Vagina (tissue), 2 donors: ENCODE measurements at regions not wholly inside any gene's neighbourhood (a gene's known extent, or its start where the extent isn't known, plus 50 kb on each side); places are given as distances from the start of the nearest gene placed in this dataset.

Source experiments
- DNase-seq, 2 donors: peaks; one replicate each; pipeline ENCODE4 v3.0.0-alpha.2; 2017; ENCODE audit errors: extremely low spot score in 2 of 2
- H3K27ac ChIP-seq: fragments of 200-600 bp; sonication (generic); one replicate; pipeline ENCODE4 v1.5.1; 2019
- H3K27me3 ChIP-seq: fragments of 200-600 bp; sonication (generic); one replicate; pipeline ENCODE4 v1.5.1; 2019
- H3K36me3 ChIP-seq, 2 donors: fragments of 200-600 bp; sonication (generic); one replicate each; pipeline ENCODE4 v1.5.1; 2017 to 2019
- H3K4me1 ChIP-seq: fragments of 200-600 bp; sonication (generic); one replicate; pipeline ENCODE4 v1.5.1; 2019
- H3K4me3 ChIP-seq, 2 donors: fragments of 200-600 bp; sonication (generic); 1 replicate in 1 of 2; 2 replicates in 1 of 2; pipeline ENCODE4 v1.5.1; 2016 to 2019
- H3K9me3 ChIP-seq: fragments of 200-600 bp; sonication (generic); one replicate; pipeline ENCODE4 v1.5.1; 2019
- POLR2A ChIP-seq, 2 donors: fragments of 450-650 bp; IDR thresholded peaks; one replicate each; pipeline ENCODE4 v1.6.1; 2017; ENCODE audit warnings: antibody characterized with exemption in 2 of 2, mild to moderate bottlenecking in 2 of 2, moderate library complexity in 2 of 2
- POLR2AphosphoS5 ChIP-seq, 2 donors: sonication (generic); formaldehyde crosslinking; IDR thresholded peaks; one replicate each; pipeline ENCODE4 v1.9.0; 2017; ENCODE audit warnings: antibody characterized with exemption in 2 of 2, mild to moderate bottlenecking in 2 of 2, low read depth in 1 of 2; ENCODE audit not compliant: insufficient read depth in 1 of 2
- intact Hi-C: fragments of 100-400 bp; cut with DNase I; formaldehyde crosslinking; loops from one replicate; pipeline ENCODE4 v1.15.1; 2023
- TF ChIP-seq, protein P1 (sequence below), 3 experiments: fragments of 450-650 bp in 2 of 3; fragments of 200-600 bp in 1 of 3; sonication (generic) in 1 of 3; IDR thresholded peaks; one replicate each; pipeline ENCODE4 v1.5.1; 2017 to 2019; ENCODE audit warnings: antibody characterized with exemption in 3 of 3, mild to moderate bottlenecking in 2 of 3, moderate library complexity in 2 of 3

GRCh38 chr2:53006980-53007379 is 760.6 kb upstream of the CHAC2 start:
- Histone ChIP-seq H3K4me1 (no peaks in the 10 kb centered on the region), H3K9me3 (no peaks in the 10 kb centered on the region), H3K27ac (no peak overlapping the region), H3K27me3 (no peaks in the 10 kb centered on the region), H3K4me3 (no peak overlapping the region), H3K36me3 (no peaks in the 10 kb centered on the region)
- TF ChIP-seq POLR2A (IDR thresholded peaks at IDR 0.05) (no peak), POLR2AphosphoS5 (IDR thresholded peaks at IDR 0.05; ENCODE audit: insufficient read depth in 1 of 2, low read depth in 1 of 2) (no peak)
- TF ChIP-seq, protein P1, sequence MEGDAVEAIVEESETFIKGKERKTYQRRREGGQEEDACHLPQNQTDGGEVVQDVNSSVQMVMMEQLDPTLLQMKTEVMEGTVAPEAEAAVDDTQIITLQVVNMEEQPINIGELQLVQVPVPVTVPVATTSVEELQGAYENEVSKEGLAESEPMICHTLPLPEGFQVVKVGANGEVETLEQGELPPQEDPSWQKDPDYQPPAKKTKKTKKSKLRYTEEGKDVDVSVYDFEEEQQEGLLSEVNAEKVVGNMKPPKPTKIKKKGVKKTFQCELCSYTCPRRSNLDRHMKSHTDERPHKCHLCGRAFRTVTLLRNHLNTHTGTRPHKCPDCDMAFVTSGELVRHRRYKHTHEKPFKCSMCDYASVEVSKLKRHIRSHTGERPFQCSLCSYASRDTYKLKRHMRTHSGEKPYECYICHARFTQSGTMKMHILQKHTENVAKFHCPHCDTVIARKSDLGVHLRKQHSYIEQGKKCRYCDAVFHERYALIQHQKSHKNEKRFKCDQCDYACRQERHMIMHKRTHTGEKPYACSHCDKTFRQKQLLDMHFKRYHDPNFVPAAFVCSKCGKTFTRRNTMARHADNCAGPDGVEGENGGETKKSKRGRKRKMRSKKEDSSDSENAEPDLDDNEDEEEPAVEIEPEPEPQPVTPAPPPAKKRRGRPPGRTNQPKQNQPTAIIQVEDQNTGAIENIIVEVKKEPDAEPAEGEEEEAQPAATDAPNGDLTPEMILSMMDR (IDR thresholded peaks at IDR 0.05), result no peak
- intact Hi-C loops, result no loop called here
- DNase-seq, result no peak

GRCh38 chr2:53004413-53004812 is 763.2 kb upstream of the CHAC2 start:
- no peaks in the 10 kb centered on the region for H3K4me1 ChIP-seq
- H3K4me3 ChIP-seq, result no peak overlapping the region
- no peak overlapping the region for H3K27ac ChIP-seq
- TF ChIP-seq POLR2AphosphoS5 (IDR thresholded peaks at IDR 0.05; ENCODE audit: insufficient read depth in 1 of 2, low read depth in 1 of 2) (no peak), POLR2A (IDR thresholded peaks at IDR 0.05) (no peak)
- TF ChIP-seq, protein P1 (IDR thresholded peaks at IDR 0.05), result no peak
- H3K9me3 ChIP-seq, result no peaks in the 10 kb centered on the region
- intact Hi-C loops, result no loop called here
- H3K27me3 ChIP-seq, result no peaks in the 10 kb centered on the region
- DNase-seq, result no peak
- H3K36me3 ChIP-seq, result no peaks in the 10 kb centered on the region

DNA sequence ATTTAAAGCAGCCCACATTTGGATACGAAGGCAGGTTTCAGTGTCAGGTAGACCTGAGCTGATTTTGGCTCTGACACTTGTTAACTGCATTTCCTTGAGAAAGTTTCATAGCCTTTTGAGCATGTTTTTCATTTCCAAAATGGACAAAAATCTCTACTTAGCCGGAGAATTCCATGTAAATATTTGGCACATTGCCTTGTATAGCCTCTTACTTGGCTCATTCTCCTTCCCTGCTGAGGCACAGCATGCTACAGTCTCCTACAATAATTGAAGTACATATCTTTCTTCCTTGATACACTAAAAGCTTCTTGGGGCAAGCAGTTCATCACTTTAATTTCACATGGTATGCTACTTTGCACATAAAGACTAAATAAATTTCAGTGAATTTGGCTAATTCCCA is 772.2 kb upstream of the CHAC2 start:
- H3K36me3 ChIP-seq, result no peaks in the 10 kb centered on the region
- H3K27ac ChIP-seq, result no peak overlapping the region
- intact Hi-C loops, result no loop called here
- no peaks in the 10 kb centered on the region for H3K27me3 ChIP-seq
- TF ChIP-seq, protein P1 (IDR thresholded peaks at IDR 0.05), result no peak
- TF ChIP-seq POLR2A (IDR thresholded peaks at IDR 0.05), result no peak
- TF ChIP-seq POLR2AphosphoS5 (IDR thresholded peaks at IDR 0.05; ENCODE audit: insufficient read depth in 1 of 2, low read depth in 1 of 2), result no peak
- H3K4me3 ChIP-seq, result no peak overlapping the region
- no peak for DNase-seq
- no peaks in the 10 kb centered on the region for H3K4me1 ChIP-seq
- no peaks in the 10 kb centered on the region for H3K9me3 ChIP-seq

DNA sequence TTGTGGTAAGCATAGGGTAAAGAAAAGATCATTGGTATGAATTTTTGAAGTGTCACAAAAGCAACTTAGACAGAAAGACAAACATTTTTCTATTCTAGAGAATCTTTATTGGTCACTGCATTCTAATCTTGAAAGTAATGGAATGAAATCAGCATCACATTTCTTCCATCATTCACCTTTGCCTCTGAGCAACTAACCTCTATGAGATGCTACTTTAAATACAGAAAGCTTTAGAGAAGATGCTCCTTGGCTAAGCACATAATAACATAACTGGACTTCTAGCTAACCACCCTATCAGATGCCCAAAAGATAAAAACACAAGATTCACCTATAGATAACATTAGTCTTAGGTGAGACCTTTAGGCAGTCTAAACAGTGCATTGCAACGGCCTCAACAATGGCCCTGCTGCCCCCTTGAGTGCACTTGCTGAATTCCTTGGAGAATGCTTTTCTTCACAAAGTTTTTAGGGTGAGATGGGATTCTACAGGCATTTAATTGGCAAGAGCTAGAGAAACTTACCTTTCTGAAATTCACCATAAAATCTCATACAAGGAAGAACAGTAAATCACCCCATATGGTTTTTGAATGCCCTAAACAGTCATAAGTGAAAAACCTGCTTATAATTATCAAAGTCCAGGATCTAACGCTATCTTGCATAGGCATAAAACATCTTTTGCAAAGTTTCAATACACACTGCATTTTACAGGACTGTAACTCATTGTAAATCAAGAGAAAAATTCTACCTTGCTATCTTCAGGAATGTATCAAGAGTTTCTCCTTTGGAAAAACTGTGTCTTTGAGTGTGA is 791.3 kb upstream of the CHAC2 start:
- Histone ChIP-seq H3K36me3 (no peaks in the 10 kb centered on the region), H3K4me1 (no peaks in the 10 kb centered on the region), H3K27ac (no peak overlapping the region), H3K27me3 (no peaks in the 10 kb centered on the region), H3K9me3 (no peaks in the 10 kb centered on the region), H3K4me3 (no peak overlapping the region)
- intact Hi-C loops, result no loop called here
- TF ChIP-seq, protein P1 (IDR thresholded peaks at IDR 0.05), result no peak
- TF ChIP-seq POLR2A (IDR thresholded peaks at IDR 0.05) (no peak), POLR2AphosphoS5 (IDR thresholded peaks at IDR 0.05; ENCODE audit: insufficient read depth in 1 of 2, low read depth in 1 of 2) (no peak)
- DNase-seq, result no peak

DNA sequence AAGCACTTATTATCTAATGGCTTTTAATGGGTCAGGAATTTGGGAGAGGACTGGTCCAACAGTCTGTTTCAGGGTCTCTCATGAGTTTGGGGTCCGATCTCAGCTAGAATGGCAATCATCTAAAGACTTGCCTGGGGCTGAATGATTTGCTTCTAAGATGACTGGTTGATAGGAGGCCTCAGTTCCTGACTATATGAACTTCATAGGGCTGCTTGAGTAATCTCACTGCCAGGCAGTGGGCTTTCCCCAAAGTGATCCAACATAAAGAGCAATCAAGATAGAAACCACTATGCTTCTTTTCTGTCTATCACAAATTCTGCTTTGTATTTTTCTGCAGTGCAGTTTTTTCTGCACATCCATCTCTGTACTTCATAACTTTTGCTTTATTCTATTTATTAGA is 793.5 kb upstream of the CHAC2 start:
- intact Hi-C loops, result no loop called here

More for the DNA sequence above, 793.5 kb upstream of the CHAC2 start:
- Histone ChIP-seq H3K4me1 (no peaks in the 10 kb centered on the region), H3K27me3 (no peaks in the 10 kb centered on the region), H3K9me3 (no peaks in the 10 kb centered on the region), H3K4me3 (no peak overlapping the region), H3K27ac (no peak overlapping the region), H3K36me3 (no peaks in the 10 kb centered on the region)
- TF ChIP-seq, protein P1 (IDR thresholded peaks at IDR 0.05), result no peak
- DNase-seq, result no peak
